HG02852 (cell line): ENCODE measurements at regions not wholly inside any gene's neighbourhood (a gene's known extent, or its start where the extent isn't known, plus 50 kb on each side); places are given as distances from the start of the nearest gene placed in this dataset.

Experiments used
- ATAC-seq: cut with Tn5 transposase; IDR thresholded peaks from one replicate; pipeline ENCODE4 v1.9.1; 2021; ENCODE audit warnings: mild to moderate bottlenecking, moderate library complexity; ENCODE audit not compliant: unreplicated experiment

DNA sequence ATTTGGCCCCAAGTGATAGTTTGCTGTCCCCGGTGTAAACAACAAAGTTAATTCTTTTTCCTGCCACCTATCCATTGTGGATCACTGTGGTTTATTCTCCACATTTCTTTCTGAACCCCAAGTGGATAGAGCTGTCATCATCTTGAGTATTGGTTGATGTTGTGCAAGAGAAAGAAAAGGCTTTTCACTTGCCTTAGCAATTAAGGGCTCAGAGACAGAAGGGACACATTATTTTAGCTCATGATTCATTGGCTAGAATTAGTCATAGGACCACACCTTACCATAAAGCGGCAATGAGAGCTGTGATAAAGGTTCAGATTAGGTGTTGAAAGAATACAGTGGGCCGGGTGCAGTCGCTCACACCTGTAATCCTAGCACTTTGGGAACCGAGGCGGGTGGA is 442.1 kb upstream of the DCC start:
- ATAC-seq: no peak

DNA sequence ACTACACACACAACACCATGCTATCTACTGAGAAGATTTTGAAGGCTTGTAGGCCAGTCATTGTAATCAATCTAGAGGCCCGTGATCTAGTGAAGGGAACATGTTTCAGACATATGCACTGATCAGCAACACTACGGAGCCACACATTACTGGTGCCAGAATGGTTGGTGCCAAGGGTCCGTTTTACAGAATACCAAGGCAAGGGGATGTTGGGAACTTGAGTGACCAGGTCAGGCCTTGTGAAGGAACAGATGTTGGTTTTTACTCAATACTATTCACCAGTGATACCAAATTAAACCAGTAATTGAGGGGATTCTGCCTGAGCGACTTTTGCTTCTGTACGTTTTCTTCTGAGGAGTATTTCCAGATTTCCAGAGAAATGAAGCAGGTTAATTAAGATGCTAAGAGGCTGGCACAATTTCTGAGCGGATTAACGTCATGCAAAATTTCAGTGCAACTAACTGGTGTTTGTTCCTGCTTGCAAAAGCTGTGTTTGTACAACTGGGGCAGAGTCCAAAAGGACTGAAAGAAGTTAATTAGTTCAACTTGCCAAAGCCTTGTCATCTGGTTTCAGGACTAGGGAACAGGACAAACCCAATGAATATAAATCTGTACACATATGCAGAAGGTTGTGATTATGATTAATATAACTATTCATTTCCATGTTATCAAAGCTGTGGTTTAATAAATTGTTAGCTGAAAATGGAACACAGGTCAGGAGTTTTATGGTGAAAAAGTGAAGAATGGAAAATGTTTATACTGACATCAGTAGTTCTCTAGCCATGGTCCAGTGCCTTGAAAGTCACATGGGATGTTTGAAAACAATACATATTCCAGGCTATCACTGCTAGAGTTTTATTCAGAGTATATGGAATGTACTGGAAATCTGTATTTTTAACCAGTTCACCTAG is 432.1 kb upstream of the DCC start:
- ATAC-seq: no peak

DNA sequence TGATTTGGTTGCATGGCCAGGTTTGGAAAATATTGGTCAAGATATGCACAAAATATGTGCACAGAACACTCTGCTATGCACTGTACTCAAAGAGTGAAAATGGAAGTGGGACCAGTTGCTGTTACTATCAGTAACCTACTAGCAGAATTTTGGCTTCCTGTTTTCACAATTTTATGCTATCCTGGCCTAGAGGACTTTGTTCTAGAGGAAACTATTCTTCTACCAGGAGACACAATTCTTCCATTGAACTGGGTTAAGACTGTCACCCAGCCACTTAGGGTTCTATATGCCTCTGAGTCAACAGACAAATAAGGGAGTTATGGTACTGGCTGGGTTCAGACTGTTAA is 431.4 kb upstream of the DCC start:
- no peak for ATAC-seq

- ATAC-seq: no peak
Measured at GRCh38 chr18:51911584-51911983, 428.4 kb upstream of the DCC start.

- ATAC-seq: no peak
Measured at GRCh38 chr18:51912381-51912780, 427.6 kb upstream of the DCC start.

- no peak for ATAC-seq
Measured at GRCh38 chr18:51915176-51915575, 424.8 kb upstream of the DCC start.

DNA sequence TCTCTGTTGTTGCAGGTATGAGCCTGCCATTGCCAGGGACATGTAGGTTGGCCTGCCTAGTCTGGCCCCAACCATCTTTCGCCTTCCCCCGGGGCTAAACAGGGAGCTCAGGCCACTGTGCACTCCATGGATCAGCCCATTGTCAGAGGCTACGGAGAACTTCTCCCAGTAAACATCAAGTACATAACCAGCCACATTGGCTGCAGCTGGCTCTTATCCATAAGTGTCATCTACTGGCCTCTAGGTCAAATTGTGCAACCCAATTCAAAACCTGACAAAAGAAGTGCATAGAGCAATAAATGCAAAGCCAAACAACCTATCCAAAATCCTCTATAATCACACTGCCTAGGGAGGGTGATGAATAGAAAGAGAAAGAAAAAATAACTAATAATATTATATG is 418.1 kb upstream of the DCC start:
- ATAC-seq: no peak

DNA sequence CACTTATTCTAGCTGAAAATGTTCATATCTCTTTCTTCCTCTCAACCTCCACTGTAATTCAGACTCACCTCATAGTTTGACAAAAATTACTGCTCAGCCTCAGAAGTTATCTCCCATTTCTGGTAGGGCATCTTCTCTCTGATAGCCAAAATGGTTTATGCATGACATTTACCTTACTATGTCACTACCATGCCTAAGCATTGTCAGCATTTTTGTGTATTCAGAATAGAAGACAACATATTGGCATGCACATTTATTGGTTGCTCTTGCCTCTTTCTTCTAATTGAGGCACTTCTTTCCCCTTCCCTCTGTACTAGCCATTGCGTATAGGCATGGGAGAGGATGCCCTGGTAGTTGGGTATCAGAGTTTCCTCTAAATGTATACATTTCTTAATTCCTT is 406.1 kb upstream of the DCC start:
- no peak for ATAC-seq

DNA sequence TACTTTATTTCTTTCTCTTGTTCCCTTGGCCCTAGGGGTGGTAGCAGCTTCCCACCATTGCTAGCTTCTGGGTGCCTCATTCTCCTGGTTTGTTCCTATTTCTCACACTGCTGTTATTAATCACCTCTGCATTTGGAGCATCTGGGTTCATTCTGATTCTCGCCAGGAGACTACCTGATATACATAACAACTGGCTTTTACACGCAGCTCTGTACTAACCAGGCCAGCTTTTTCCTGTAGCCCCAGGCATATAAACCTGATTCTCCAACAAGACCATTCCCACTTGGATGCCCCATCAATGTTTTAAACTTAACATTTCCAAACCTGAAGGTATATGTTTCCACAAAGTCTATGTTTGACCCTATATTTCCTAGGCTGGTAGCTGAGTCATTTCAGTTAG is 403.9 kb upstream of the DCC start:
- no peak for ATAC-seq

- peak; percentile 67 for ATAC-seq
Measured at GRCh38 chr18:51941999-51942398, 398.0 kb upstream of the DCC start.

DNA sequence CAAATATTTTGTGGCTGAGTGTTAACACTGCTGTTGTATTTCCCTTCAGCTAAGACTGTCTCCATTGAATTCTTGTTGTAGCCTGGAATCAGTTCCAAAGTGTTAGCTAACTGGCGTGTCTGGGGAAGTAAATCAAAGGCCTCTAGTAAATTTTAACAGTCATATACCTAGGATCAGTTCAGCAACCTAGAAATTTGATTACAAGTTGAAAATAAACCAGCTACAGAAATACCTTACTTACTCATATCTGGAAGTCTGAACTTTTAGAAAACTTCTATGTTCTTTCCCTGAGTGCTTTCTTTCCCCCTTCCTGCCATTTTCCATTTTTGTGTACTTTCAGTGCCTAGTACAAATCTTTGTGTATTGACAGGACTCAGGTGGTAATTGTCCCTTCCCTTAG is 396.7 kb upstream of the DCC start:
- ATAC-seq: peak; percentile 44

GRCh38 chr18:51946946-51947345 is 393.1 kb upstream of the DCC start:
- ATAC-seq: no peak

GRCh38 chr18:51952844-51953243 is 387.2 kb upstream of the DCC start:
- ATAC-seq: no peak

DNA sequence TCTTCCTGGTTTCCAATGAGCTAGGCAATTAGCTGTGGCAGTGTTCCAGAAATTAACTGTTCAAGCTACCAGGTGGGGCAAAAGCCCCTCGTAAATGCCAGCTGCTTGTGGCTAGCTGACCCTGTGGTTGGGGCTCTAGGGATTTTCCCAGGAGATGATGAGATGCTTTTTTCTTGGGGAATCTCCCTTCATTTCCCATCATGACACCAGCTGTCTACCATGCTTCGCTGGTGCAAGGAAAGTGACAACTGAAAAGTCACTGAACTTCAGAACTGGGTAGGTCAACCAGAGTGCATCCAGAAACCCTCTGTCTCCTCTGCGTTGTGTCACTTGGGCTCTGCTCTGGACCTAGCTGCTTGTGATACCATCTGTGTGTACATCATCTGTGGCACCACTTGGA is 386.5 kb upstream of the DCC start:
- peak; percentile 88 for ATAC-seq

DNA sequence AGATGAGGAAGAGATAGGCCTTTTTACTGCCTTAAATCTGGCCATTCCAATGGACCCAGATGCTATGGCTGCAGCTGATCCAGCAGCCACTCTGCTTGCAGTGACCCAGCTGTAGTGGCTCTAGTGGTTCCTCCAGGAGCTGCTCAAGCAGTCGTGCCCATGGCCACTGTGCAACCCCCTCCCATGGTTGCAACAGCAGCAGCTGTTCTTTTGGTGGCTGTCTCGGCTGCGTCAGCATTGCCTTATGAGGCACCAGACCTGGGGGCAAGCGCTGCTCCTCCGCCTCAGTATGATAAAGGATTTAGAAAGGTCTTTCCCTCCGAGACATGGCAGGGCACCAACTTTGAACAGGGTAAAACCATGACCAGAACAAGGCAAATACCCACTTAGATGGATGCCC is 384.9 kb upstream of the DCC start:
- no peak for ATAC-seq

- no peak for ATAC-seq
Measured at GRCh38 chr18:51957001-51957400, 383.0 kb upstream of the DCC start.

GRCh38 chr18:51980101-51980500 is 359.9 kb upstream of the DCC start:
- ATAC-seq: no peak

GRCh38 chr18:51988277-51988676 is 351.7 kb upstream of the DCC start:
- no peak for ATAC-seq

- no peak for ATAC-seq
Measured at GRCh38 chr18:51997129-51997528, 342.9 kb upstream of the DCC start.

- ATAC-seq: no peak
Measured at GRCh38 chr18:51998066-51998465, 341.9 kb upstream of the DCC start.

DNA sequence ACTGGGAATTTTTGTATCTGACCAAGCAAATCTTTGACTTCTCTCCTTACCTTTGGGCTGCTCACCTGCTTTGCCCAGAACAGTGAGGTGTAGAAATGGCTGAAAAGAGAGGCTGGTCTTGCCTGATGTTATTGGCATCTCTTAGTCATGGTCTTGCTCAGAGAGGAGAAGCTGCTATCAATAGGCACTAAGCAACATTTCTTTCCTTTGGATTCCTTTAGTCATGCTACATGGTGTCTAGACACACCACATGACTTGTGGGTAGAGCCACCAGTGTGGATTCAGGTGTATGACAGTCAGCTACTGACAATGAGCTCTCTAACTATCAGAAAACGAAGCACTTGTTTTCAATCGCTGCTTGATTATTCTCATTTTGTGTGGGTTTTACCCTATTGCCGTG is 341.3 kb upstream of the DCC start:
- no peak for ATAC-seq

DNA sequence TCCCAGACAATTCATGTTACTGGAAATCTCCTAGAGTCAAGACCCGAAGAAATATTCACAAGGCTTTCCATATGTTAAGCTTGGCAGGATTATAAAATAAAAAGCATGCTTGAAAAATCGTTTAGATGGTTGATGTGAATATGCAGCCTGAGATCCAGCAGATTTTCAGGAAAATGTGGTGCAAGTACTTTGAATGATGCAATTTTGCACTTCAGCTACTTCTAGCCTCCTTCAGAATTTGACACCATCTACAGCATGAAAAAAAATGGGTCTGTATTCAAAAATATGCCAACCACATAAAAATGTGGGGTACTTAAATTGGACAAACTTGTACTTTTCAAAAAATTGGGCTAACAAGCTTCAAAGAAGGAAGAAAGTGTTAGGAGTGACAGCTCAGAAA is 340.6 kb upstream of the DCC start:
- no peak for ATAC-seq

GRCh38 chr18:52000435-52000834 is 339.6 kb upstream of the DCC start:
- no peak for ATAC-seq
